ENCODE measurements at regions not wholly inside any gene's neighbourhood (a gene's known extent, or its start where the extent isn't known, plus 50 kb on each side); places are given as distances from the start of the nearest gene placed in this dataset.

- no peak for DNase-seq
Measured at GRCh38 chr11:64457416-64458010, 98.2 kb upstream of the SLC22A11 start.

GRCh38 chr11:64458997-64459396, 96.7 kb upstream of the SLC22A11 start:
- peak in 1 of 3 donors; percentile 49 for DNase-seq

- DNase-seq, result no peak
Measured at GRCh38 chr11:64459609-64460008, 96.1 kb upstream of the SLC22A11 start.

- DNase-seq, result no peak
Measured at GRCh38 chr11:64461081-64461480, 94.7 kb upstream of the SLC22A11 start.

GRCh38 chr11:64466115-64466718, 89.5 kb upstream of the SLC22A11 start:
- DNase-seq, result no peak

- DNase-seq, result no peak
Measured at GRCh38 chr11:64469288-64469687, 86.5 kb upstream of the SLC22A11 start.

- DNase-seq, result no peak
Measured at GRCh38 chr11:64472593-64473455, 82.9 kb upstream of the SLC22A11 start.

- no peak for DNase-seq
Measured at GRCh38 chr11:64474680-64475079, 81.1 kb upstream of the SLC22A11 start.

- DNase-seq, result no peak
Measured at GRCh38 chr11:64475145-64475544, 80.6 kb upstream of the SLC22A11 start.

GRCh38 chr11:64476881-64477280, 78.9 kb upstream of the SLC22A11 start:
- DNase-seq, result no peak

GRCh38 chr11:64477675-64478074, 78.1 kb upstream of the SLC22A11 start:
- DNase-seq, result no peak

- DNase-seq, result peak; percentile 49 to 62 (median 51)
Measured at GRCh38 chr11:64482588-64482987, 73.2 kb upstream of the SLC22A11 start.

GRCh38 chr11:64484191-64485022, 71.3 kb upstream of the SLC22A11 start:
- DNase-seq, result no peak

GRCh38 chr11:64485074-64485473, 70.7 kb upstream of the SLC22A11 start:
- DNase-seq, result no peak

GRCh38 chr11:64489831-64490441, 65.8 kb upstream of the SLC22A11 start:
- DNase-seq, result peak; percentile 9 to 62 (median 35)

- no peak for DNase-seq
Measured at GRCh38 chr11:64490562-64491216, 65.1 kb upstream of the SLC22A11 start.

GRCh38 chr11:64492561-64492960, 63.2 kb upstream of the SLC22A11 start:
- DNase-seq, result no peak

- DNase-seq, result no peak
Measured at GRCh38 chr11:64498136-64498535, 57.6 kb upstream of the SLC22A11 start.

GRCh38 chr11:64499261-64500004, 56.3 kb upstream of the SLC22A11 start:
- DNase-seq, result no peak

Data from muscle of back (tissue), 3 donors.